NCI-H146 treated with DMSO at 0.1 percent for 48 hours (cell line): ENCODE measurements at regions not wholly inside any gene's neighbourhood (a gene's known extent, or its start where the extent isn't known, plus 50 kb on each side); places are given as distances from the start of the nearest gene placed in this dataset.

Experiments
- DNase-seq: peaks from one replicate; lab custom pipeline; 2025; ENCODE audit not compliant: unreplicated experiment; lab: John Stamatoyannopoulos, UW

DNA sequence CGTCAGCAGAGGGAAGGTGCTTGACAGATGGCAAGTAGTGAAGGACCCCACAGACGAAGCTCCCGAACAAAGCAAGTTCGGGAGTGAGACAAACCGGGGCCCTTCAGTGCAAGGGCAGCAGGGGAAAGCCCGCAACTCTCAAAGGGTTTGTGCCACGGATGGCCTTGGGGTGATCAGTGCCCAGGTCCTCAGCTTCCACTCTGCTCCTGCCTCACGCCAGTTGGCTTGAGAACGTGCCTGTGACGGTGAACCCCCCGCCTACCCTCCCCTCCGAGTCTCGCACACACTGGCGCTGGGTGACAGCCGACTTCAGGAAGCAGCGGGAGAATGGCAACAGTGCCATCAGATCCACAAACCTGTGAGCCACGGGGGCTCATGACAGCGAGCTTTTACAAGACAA, 56.8 kb upstream of the SALL3 start:
- no peak for DNase-seq

DNA sequence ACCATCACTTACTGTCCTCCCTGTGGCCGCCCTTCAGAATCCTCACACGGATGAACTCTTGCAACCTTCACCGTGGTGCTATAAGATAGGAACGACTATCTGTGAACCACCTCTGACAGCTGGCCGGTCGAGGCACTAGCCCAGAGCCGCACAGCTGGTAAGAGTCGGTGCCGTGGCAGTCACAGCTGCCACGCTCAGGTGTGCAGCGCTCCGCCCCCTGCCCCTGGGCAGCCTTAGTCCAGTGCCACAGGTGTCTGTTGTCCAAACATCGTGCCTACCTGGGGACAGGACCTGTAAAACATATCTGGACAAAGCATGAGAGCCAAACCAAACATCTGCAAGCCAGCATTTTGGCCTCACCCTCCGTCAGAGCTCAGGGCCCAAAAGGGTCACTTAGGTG, 55.3 kb upstream of the SALL3 start:
- no peak for DNase-seq

DNA sequence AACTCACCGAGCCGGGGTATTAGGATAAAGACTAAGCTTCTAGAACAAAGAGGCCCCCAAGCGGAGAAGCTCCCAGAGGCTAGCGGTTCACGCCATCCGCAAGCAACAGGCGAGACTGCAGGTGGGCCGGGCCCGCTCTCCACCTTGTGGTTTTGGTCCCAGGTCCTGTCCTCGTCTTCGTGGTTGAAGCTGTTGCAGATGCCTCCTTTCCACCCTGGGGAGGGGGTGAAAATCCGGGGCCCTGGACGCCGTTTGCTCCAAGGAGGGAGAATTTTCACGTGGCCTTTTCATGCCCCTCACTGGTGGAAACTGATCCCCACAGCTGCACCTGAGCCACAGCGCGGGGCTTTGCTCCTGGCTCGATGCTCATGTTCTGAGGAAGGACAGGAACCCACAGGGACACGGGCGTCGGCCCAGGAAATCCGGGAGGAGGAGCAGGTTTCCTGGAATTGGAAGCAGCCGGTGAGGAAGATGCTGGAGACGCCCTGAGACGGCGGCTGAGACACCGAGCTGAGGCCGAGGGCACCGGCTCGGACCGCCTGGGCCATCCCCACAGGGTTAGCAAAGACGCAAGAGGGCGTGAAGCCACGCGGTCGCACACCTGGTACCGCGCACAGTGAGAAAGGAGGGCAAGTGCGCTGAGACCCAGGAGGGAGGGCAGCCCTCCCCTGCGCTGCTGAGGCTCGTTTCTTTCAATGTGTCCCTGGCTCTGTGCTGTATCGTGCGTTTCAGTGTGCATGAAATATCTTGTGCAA, 54.7 kb upstream of the SALL3 start:
- DNase-seq: no peak

DNA sequence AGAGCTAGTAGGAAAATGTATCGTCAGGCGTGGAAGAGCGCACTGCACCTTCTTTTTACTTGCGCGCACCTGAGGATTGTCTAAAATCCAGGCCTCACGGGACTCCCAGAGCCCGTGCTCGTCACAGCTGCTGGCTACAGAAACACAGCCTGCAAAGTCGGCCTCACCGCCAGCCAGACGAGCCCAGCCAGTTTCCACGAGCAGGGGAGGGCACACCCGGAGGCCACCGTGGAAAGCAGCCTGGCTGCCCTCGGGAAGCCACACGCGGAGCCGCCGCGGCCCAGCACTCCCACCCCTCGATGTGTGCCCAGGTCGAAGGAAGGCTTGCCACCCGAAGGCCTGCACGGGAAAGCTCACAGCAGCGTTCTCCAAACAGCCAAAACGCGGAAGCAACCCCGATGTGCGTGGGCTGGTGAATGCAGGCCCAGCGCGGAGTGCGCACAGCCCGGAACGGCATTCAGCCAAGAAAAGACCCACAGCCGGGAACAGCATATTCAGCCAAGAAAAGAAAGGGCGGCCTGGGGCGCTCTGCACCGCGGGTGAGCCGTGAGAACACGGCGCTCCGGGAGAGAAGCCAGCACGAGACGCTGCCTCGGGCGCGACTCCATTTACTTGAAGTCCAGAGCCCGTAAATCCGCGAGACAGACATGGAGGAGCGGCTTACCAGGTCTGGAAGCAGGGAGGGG, 53.9 kb upstream of the SALL3 start:
- DNase-seq: no peak

DNA sequence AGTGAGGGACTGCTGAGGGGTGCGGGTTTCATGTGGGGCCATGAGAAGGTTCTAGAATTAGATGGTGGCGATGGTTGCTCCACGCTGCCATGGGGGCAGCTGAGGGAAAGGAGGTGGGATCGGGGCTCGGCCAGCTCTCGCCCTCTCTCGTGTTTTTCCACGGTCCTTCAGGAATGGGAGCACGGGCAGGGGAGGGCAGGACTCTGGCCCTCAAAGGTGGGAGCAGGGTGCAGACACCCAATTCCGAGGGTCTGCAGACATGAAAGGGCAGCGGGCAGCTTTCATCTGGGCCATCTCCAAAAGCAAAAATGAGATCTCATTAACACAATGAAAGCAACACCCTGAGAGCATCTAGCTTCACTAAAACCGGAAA, 53.4 kb upstream of the SALL3 start:
- no peak for DNase-seq

DNA sequence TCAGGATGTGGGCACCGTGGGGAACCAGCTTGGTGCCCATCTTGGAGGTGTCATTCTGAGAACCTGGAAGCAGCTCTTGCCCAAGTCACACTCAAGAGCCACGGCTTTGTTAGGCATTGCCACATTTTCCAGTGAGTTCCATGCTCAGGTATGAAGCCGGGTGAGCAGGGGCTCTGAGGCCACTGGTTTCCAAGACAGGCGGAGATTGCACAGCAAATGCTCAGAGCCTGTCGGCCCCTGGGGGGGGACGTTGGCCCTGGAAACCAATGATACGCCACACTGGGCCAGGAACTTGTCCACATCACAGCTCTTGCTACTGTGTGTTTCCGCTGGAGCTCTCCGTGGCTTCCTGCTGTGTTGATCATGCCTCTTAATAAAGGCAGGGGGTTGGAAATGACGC, 52.5 kb upstream of the SALL3 start:
- DNase-seq: no peak

DNA sequence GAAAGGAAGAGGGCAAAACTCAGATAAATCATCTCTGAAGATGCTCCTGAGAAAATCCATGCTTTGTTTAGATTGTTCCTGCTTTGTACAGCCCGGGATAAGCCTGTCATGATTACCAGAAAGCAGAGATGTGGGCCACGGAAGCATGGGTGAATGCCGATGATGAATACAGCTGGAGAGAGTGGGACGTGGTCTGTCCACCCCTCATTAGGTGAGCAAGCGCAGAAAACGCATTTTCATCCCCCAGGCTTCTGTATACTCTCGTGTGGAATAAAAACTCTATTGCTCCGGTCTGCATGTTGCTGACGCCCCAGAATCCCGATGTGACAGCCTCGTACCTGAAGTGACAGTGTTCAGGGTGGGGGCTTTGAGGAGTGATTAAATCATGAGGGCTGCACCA, 52.0 kb upstream of the SALL3 start:
- DNase-seq: no peak

DNA sequence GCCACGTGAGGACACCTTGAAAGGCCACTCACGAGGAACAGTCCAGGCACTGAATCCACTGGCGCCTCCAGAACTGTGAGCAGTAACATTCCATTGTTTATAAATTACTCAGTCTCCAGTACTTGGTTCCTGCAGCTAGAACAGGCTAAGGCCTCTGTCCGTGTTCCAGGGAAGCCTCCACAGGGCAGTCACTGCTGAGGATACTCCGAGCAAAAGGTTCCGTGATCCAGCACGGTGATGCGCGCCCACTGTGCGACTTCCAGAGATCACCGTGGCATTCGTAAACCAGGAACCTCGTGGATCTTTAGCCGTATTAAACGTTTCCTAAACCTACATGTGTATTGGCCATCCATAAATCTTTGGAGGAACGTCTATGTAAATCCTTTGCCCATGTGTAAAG, 51.5 kb upstream of the SALL3 start:
- DNase-seq: no peak

DNA sequence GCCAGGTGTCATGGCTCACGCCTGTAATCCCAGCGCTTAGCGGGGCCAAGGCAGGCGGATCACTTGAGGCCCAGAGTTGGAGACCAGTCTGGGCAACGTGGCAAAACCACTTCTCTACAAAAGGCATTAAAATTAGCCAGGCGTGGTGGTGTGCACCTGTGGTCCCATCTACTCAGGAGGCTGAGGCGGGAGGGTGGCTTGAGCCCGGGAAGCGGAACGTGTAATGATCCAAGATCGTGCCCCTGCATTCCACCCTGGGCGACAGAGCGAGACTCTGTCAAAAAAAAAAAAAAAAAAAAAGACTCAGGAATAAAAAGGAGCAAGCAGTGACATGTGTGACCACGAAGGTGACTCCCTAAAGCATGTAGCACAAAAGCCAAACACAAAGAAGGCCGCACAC, 50.1 kb upstream of the SALL3 start:
- DNase-seq: no peak
